ENCODE measurements at regions not wholly inside any gene's neighbourhood (a gene's known extent, or its start where the extent isn't known, plus 50 kb on each side); places are given as distances from the start of the nearest gene placed in this dataset.

DNA sequence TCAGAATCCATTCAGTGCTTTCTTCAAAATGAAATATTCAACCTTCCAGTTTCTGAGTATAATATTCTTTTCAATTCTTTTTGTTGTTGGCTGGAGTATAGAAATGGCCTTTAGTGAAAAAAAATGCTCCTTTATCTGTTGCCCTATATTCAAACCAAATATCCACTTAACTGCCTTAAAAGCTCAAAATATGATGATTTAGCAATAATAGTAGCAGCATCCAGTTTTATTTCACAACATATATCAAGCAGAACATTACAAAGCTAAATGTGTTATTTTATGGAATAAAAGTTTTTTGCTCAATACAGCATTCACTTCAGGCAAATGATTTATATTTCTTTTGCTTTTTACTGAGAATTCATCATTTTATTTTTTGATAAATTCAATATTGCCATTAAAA is 322.4 kb upstream of the EYS start:
- TF ChIP-seq CTCF (IDR thresholded peaks at IDR 0.05; ENCODE audit: low read length) (no peak), EZH2 (optimal IDR thresholded peaks at IDR 0.05; ENCODE audit: low read depth, low read length) (no peak), EZH2phosphoT487 (IDR thresholded peaks at IDR 0.05; ENCODE audit: low read length) (no peak)
